ENCODE measurements at regions not wholly inside any gene's neighbourhood (a gene's known extent, or its start where the extent isn't known, plus 50 kb on each side); places are given as distances from the start of the nearest gene placed in this dataset.

GRCh38 chr3:7950890-7951289, 550.7 kb upstream of the LMCD1 start:
- Histone ChIP-seq H3K4me1 (no peaks in the 10 kb centered on the region), H3K9me3 (no peaks in the 10 kb centered on the region), H3K27ac (no peak overlapping the region), H3K4me3 (no peak overlapping the region), H3K27me3 (no peaks in the 10 kb centered on the region), H3K36me3 (no peaks in the 10 kb centered on the region)
- in situ Hi-C loops (cut with MboI; ENCODE audit: low pct_ligation_motif_present in 1 of 4, low pct_unique_long_range_greater_than_20kb in 1 of 4, low sequenced_read_pairs in 3 of 4), result no loop called here
- TF ChIP-seq POLR2A (IDR thresholded peaks at IDR 0.05) (no peak), CTCF (IDR thresholded peaks at IDR 0.05) (no peak), EP300 (IDR thresholded peaks at IDR 0.05; ENCODE audit: low read depth) (no peak), POLR2AphosphoS5 (IDR thresholded peaks at IDR 0.05) (no peak)
- intact Hi-C loops (cut with DNase I; ENCODE audit: low total_unique reads), result no loop called here
- no peak for DNase-seq
- WGBS, 2 donors (ENCODE audit: low coverage in 1 of 2), result 82 to 94% methylated on average over 3 of the region's 3 CpGs

- TF ChIP-seq CTCF (IDR thresholded peaks at IDR 0.05) (no peak), EP300 (IDR thresholded peaks at IDR 0.05; ENCODE audit: low read depth) (no peak)
- 20 to 23% methylated on average over 1 of the region's 1 CpG for WGBS, 2 donors (ENCODE audit: low coverage in 1 of 2)
- no peaks in the 10 kb centered on the region for H3K9me3 ChIP-seq
- no peak overlapping the region for H3K4me3 ChIP-seq
- H3K27ac ChIP-seq, result no peak overlapping the region
- in situ Hi-C loops (cut with MboI; ENCODE audit: low pct_ligation_motif_present in 1 of 4, low pct_unique_long_range_greater_than_20kb in 1 of 4, low sequenced_read_pairs in 3 of 4), result no loop called here
- H3K4me1 ChIP-seq, result no peaks in the 10 kb centered on the region
- no peak for DNase-seq
- H3K27me3 ChIP-seq, result no peaks in the 10 kb centered on the region
- intact Hi-C loops (cut with DNase I; ENCODE audit: low total_unique reads), result no loop called here
- no peaks in the 10 kb centered on the region for H3K36me3 ChIP-seq
Observed at GRCh38 chr3:7953449-7954014, 548.1 kb upstream of the LMCD1 start.

- no peaks in the 10 kb centered on the region for H3K27me3 ChIP-seq
- DNase-seq, result no peak
- H3K4me1 ChIP-seq, result no peaks in the 10 kb centered on the region
- 70 to 89% methylated on average over 1 of the region's 1 CpG for WGBS, 2 donors (ENCODE audit: low coverage in 1 of 2)
- H3K4me3 ChIP-seq, result no peak overlapping the region
- no peaks in the 10 kb centered on the region for H3K36me3 ChIP-seq
- H3K27ac ChIP-seq, result no peak overlapping the region
- in situ Hi-C loops (cut with MboI; ENCODE audit: low pct_ligation_motif_present in 1 of 4, low pct_unique_long_range_greater_than_20kb in 1 of 4, low sequenced_read_pairs in 3 of 4), result no loop called here
- TF ChIP-seq POLR2AphosphoS5 (IDR thresholded peaks at IDR 0.05), result no peak
- intact Hi-C loops (cut with DNase I; ENCODE audit: low total_unique reads), result no loop called here
- H3K9me3 ChIP-seq, result no peaks in the 10 kb centered on the region
Observed at GRCh38 chr3:7957024-7957423, 544.6 kb upstream of the LMCD1 start.

- H3K27ac ChIP-seq, result no peak overlapping the region
- H3K27me3 ChIP-seq, result no peaks in the 10 kb centered on the region
- DNase-seq, result no peak
- H3K4me3 ChIP-seq, result no peak overlapping the region
- in situ Hi-C loops (cut with MboI; ENCODE audit: low pct_ligation_motif_present in 1 of 4, low pct_unique_long_range_greater_than_20kb in 1 of 4, low sequenced_read_pairs in 3 of 4) (no loop called here), intact Hi-C loops (cut with DNase I; ENCODE audit: low total_unique reads) (no loop called here)
- WGBS, 2 donors (ENCODE audit: low coverage in 1 of 2), result 93% methylated on average over 15 of the region's 15 CpGs; no CpG with 5 or more reads in 1 of the 2 donors
- no peaks in the 10 kb centered on the region for H3K4me1 ChIP-seq
- H3K36me3 ChIP-seq, result no peaks in the 10 kb centered on the region
- TF ChIP-seq POLR2AphosphoS5 (IDR thresholded peaks at IDR 0.05) (no peak), EP300 (IDR thresholded peaks at IDR 0.05; ENCODE audit: low read depth) (no peak), POLR2A (IDR thresholded peaks at IDR 0.05) (no peak), CTCF (IDR thresholded peaks at IDR 0.05) (no peak)
- no peaks in the 10 kb centered on the region for H3K9me3 ChIP-seq
Observed at GRCh38 chr3:7959094-7959493, 542.5 kb upstream of the LMCD1 start.

GRCh38 chr3:7960601-7961000, 541.0 kb upstream of the LMCD1 start:
- Histone ChIP-seq H3K27me3 (no peaks in the 10 kb centered on the region), H3K27ac (no peak overlapping the region), H3K4me1 (no peaks in the 10 kb centered on the region), H3K9me3 (no peaks in the 10 kb centered on the region), H3K4me3 (no peak overlapping the region), H3K36me3 (no peaks in the 10 kb centered on the region)
- intact Hi-C loops (cut with DNase I; ENCODE audit: low total_unique reads), result no loop called here
- TF ChIP-seq POLR2AphosphoS5 (IDR thresholded peaks at IDR 0.05) (no peak), CTCF (IDR thresholded peaks at IDR 0.05) (no peak), EP300 (IDR thresholded peaks at IDR 0.05; ENCODE audit: low read depth) (no peak), POLR2A (IDR thresholded peaks at IDR 0.05) (no peak)
- no peak for DNase-seq
- WGBS, 2 donors (ENCODE audit: low coverage in 1 of 2), result 71 to 72% methylated on average over 4 of the region's 4 CpGs
- in situ Hi-C loops (cut with MboI; ENCODE audit: low pct_ligation_motif_present in 1 of 4, low pct_unique_long_range_greater_than_20kb in 1 of 4, low sequenced_read_pairs in 3 of 4), result no loop called here
